ENCODE measurements at regions not wholly inside any gene's neighbourhood (a gene's known extent, or its start where the extent isn't known, plus 50 kb on each side); places are given as distances from the start of the nearest gene placed in this dataset.

GRCh38 chr17:72466606-72467005 lies 345.8 kb downstream of the SOX9 start:
- ATAC-seq (no peak), DNase-seq (no peak)
- Histone ChIP-seq H3K4me3 (no peak overlapping the region), H3K9me3 (no peaks in the 10 kb centered on the region), H3K27ac (no peak overlapping the region), H3K27me3 (no peaks in the 10 kb centered on the region), H3K36me3 (no peaks in the 10 kb centered on the region), H3K4me1 (no peaks in the 10 kb centered on the region)
- TF ChIP-seq CTCF (IDR thresholded peaks at IDR 0.05): no peak
- intact Hi-C loops (cut with DNase I): no loop called here

GRCh38 chr17:72467841-72468653 lies 347.2 kb downstream of the SOX9 start:
- no peak for ATAC-seq
- Histone ChIP-seq H3K9me3 (no peaks in the 10 kb centered on the region), H3K4me3 (no peak overlapping the region), H3K27ac (no peak overlapping the region), H3K27me3 (no peaks in the 10 kb centered on the region), H3K36me3 (no peaks in the 10 kb centered on the region), H3K4me1 (no peaks in the 10 kb centered on the region)
- intact Hi-C loops (cut with DNase I): no loop called here
- DNase-seq: no peak
- no peak for TF ChIP-seq CTCF (IDR thresholded peaks at IDR 0.05)

- no peak overlapping the region for H3K27ac ChIP-seq
- intact Hi-C loops (cut with DNase I): no loop called here
- DNase-seq: no peak
Measured at GRCh38 chr17:72468841-72469240, 348.0 kb downstream of the SOX9 start.

GRCh38 chr17:72470121-72470705 lies 349.4 kb downstream of the SOX9 start:
- H3K4me3 ChIP-seq: no peak overlapping the region
- H3K27me3 ChIP-seq: no peaks in the 10 kb centered on the region
- ATAC-seq: no peak
- H3K36me3 ChIP-seq: no peaks in the 10 kb centered on the region
- no peaks in the 10 kb centered on the region for H3K9me3 ChIP-seq
- intact Hi-C loops (cut with DNase I): no loop called here
- H3K4me1 ChIP-seq: no peaks in the 10 kb centered on the region
- no peak overlapping the region for H3K27ac ChIP-seq
- no peak for TF ChIP-seq CTCF (IDR thresholded peaks at IDR 0.05)
- DNase-seq: no peak

More at GRCh38 chr17:72468841-72469240, 348.0 kb downstream of the SOX9 start:
- Histone ChIP-seq H3K9me3 (no peaks in the 10 kb centered on the region), H3K36me3 (no peaks in the 10 kb centered on the region), H3K4me1 (no peaks in the 10 kb centered on the region), H3K4me3 (no peak overlapping the region), H3K27me3 (no peaks in the 10 kb centered on the region)
- no peak for TF ChIP-seq CTCF (IDR thresholded peaks at IDR 0.05)
- no peak for ATAC-seq

GRCh38 chr17:72470734-72471133 lies 349.9 kb downstream of the SOX9 start:
- Histone ChIP-seq H3K4me1 (no peaks in the 10 kb centered on the region), H3K27ac (no peak overlapping the region), H3K27me3 (no peaks in the 10 kb centered on the region), H3K4me3 (no peak overlapping the region), H3K36me3 (no peaks in the 10 kb centered on the region), H3K9me3 (no peaks in the 10 kb centered on the region)
- DNase-seq (no peak), ATAC-seq (no peak)
- TF ChIP-seq CTCF (IDR thresholded peaks at IDR 0.05): no peak
- intact Hi-C loops (cut with DNase I): no loop called here
